Mesothelial cell of epicardium (in vitro differentiated cells): ENCODE measurements at regions not wholly inside any gene's neighbourhood (a gene's known extent, or its start where the extent isn't known, plus 50 kb on each side); places are given as distances from the start of the nearest gene placed in this dataset.

ENCODE experiments used
- DNase-seq, 2 experiments: peaks; one replicate each; pipeline ENCODE4 v3.0.0; 2021; ENCODE audit warnings: low spot score in 2 of 2; ENCODE audit not compliant: unreplicated experiment in 2 of 2
- H3K27ac Mint-ChIP-seq: 2 replicates; pipeline ENCODE4 v1.8.0; 2021; ENCODE audit warnings: mixed read lengths
- H3K27me3 Mint-ChIP-seq: 2 replicates; pipeline ENCODE4 v1.8.0; 2021; ENCODE audit warnings: low read depth, mixed read lengths
- H3K36me3 Mint-ChIP-seq: 2 replicates; pipeline ENCODE4 v1.8.0; 2021; ENCODE audit warnings: mixed read lengths
- H3K4me1 Mint-ChIP-seq: 2 replicates; pipeline ENCODE4 v1.8.0; 2021; ENCODE audit warnings: mixed read lengths
- H3K4me3 Mint-ChIP-seq: 2 replicates; pipeline ENCODE4 v1.8.0; 2021; ENCODE audit warnings: mild to moderate bottlenecking, moderate library complexity, mixed read lengths
- H3K9me3 Mint-ChIP-seq: 2 replicates; pipeline ENCODE4 v1.8.0; 2021; ENCODE audit warnings: mixed read lengths
- TF ChIP-seq, protein P1 (sequence below): fragments of 200-600 bp; sonication (generic); IDR thresholded peaks from one replicate; pipeline ENCODE4 v1.5.0; 2021; ENCODE audit warnings: antibody characterized with exemption; ENCODE audit not compliant: unreplicated experiment

DNA sequence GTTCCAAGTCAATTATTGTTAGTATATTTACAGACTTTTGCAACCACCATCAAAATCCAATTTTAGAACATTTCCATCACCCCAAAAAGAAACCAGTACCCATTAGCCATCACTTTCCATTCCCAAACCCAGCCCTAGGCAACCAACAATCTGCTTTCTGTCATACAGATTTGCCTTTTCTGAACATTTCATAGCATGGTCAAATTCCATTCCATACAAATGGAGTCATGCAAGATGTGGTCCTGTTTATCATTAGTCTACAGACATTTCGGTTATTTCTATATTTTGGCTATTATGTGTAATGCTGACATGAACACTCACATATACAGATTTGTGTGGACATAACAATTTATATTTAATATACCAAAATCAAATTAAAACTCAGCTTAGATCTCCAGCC is 508.7 kb downstream of the ZNF674 start:
- TF ChIP-seq, protein P1, sequence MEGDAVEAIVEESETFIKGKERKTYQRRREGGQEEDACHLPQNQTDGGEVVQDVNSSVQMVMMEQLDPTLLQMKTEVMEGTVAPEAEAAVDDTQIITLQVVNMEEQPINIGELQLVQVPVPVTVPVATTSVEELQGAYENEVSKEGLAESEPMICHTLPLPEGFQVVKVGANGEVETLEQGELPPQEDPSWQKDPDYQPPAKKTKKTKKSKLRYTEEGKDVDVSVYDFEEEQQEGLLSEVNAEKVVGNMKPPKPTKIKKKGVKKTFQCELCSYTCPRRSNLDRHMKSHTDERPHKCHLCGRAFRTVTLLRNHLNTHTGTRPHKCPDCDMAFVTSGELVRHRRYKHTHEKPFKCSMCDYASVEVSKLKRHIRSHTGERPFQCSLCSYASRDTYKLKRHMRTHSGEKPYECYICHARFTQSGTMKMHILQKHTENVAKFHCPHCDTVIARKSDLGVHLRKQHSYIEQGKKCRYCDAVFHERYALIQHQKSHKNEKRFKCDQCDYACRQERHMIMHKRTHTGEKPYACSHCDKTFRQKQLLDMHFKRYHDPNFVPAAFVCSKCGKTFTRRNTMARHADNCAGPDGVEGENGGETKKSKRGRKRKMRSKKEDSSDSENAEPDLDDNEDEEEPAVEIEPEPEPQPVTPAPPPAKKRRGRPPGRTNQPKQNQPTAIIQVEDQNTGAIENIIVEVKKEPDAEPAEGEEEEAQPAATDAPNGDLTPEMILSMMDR: no peak
- no peak for DNase-seq
- no peak overlapping the region for H3K4me3 Mint-ChIP-seq
- no peaks in the 10 kb centered on the region for H3K27me3 Mint-ChIP-seq
- no peaks in the 10 kb centered on the region for H3K4me1 Mint-ChIP-seq
- H3K36me3 Mint-ChIP-seq: no peaks in the 10 kb centered on the region
- H3K27ac Mint-ChIP-seq: no peak overlapping the region
- H3K9me3 Mint-ChIP-seq: peaks cover 39% of the 10 kb centered on the region

DNA sequence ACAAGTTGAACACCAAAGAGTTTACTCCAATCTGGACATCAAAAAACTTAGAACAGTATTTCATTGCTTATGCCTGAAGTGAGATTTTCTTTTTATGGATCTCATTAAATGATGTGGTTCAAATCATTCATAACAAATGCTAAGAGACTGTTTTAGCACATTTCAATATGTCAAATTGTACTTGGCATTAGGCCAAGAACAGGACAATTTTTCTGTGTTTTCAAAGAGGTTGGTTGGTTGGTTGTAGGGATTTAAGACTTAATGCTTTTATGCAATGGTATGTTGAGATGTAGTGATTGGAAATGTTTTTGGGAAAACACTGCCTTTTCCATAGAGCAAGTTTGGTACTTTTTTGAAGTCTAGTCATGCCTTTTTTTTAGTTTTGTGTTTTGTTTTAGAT is 510.4 kb downstream of the ZNF674 start:
- Mint-ChIP-seq H3K27me3 (no peaks in the 10 kb centered on the region), H3K9me3 (peaks cover 32% of the 10 kb centered on the region), H3K36me3 (no peaks in the 10 kb centered on the region), H3K4me1 (no peaks in the 10 kb centered on the region), H3K4me3 (no peak overlapping the region), H3K27ac (no peak overlapping the region)
- no peak for DNase-seq
- TF ChIP-seq, protein P1: no peak

DNA sequence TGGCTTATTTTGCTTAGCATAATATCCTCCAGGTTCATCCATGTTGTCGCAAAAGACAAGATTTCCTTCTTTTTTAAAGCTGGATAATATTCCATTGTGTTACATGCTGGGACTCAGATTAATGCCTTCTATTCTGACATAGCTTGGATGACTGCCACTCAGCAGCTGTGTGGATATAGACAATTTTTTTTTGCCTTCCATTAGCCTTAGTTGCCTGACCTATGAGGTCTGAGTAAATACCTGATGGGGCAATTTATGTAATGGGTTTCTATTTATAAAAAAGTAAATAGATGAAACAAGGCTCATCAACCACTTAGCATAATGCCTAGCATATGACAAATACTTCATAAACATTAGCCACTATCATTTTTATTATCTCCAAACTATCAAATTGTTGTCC is 515.4 kb downstream of the ZNF674 start:
- H3K36me3 Mint-ChIP-seq: no peaks in the 10 kb centered on the region
- H3K4me1 Mint-ChIP-seq: no peaks in the 10 kb centered on the region
- H3K27ac Mint-ChIP-seq: no peak overlapping the region
- no peak overlapping the region for H3K4me3 Mint-ChIP-seq
- DNase-seq: no peak
- H3K27me3 Mint-ChIP-seq: no peaks in the 10 kb centered on the region
- TF ChIP-seq, protein P1: no peak
- peaks cover 34% of the 10 kb centered on the region for H3K9me3 Mint-ChIP-seq

DNA sequence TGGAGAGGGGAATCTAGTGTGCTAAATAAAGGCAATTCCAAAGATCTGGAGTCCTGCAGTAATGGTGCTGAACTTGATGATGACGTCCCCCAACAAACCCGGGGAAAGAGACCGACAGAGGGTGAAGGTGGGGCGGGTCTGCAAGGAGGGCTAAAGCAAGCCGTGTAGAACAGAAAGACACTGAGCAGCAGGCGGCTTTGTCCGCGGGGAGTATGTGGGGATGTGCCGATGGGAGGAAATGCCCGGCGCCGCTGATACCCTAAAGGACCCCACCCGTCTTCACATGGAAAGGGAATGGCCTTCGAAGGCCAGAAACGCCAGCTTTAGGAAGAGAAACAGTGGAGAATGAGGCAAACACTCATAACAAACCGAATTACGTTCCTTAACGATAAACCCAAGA is 528.9 kb downstream of the ZNF674 start:
- H3K4me3 Mint-ChIP-seq: no peak overlapping the region
- TF ChIP-seq, protein P1: no peak
- no peaks in the 10 kb centered on the region for H3K4me1 Mint-ChIP-seq
- no peaks in the 10 kb centered on the region for H3K27me3 Mint-ChIP-seq
- no peaks in the 10 kb centered on the region for H3K36me3 Mint-ChIP-seq
- DNase-seq: no peak
- H3K9me3 Mint-ChIP-seq: peaks cover 37% of the 10 kb centered on the region
- no peak overlapping the region for H3K27ac Mint-ChIP-seq

DNA sequence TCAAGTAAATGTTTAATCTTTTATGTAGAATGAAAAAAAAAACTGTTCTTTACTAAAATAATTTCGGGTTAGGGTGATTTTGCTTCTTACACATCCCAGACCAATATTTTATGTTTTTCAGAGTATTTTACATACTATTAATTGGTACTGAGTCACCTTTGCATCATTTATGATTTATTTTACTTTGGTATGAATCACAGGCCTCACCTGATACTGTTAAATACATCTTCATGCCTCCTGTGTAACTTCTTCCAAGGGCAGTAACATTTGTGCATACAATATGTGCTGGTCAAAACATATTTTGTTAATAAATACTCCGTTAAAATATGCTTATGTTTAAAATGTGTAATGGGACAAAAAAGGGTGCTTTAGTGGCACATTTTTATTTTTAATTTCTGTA is 529.6 kb downstream of the ZNF674 start:
- no peaks in the 10 kb centered on the region for H3K27me3 Mint-ChIP-seq

More for the DNA sequence above, 529.6 kb downstream of the ZNF674 start:
- TF ChIP-seq, protein P1: no peak
- no peaks in the 10 kb centered on the region for H3K4me1 Mint-ChIP-seq
- DNase-seq: no peak
- H3K4me3 Mint-ChIP-seq: no peak overlapping the region
- H3K36me3 Mint-ChIP-seq: no peaks in the 10 kb centered on the region
- no peak overlapping the region for H3K27ac Mint-ChIP-seq
- H3K9me3 Mint-ChIP-seq: peaks cover 34% of the 10 kb centered on the region
